CD14-positive monocyte (primary cell): ENCODE measurements at regions not wholly inside any gene's neighbourhood (a gene's known extent, or its start where the extent isn't known, plus 50 kb on each side); places are given as distances from the start of the nearest gene placed in this dataset.
A peak's percentile ranks its signal among the peaks of the same experiment; 100 is the strongest.

ENCODE experiments used
- DNase-seq, 3 donors: peaks; one replicate each; pipeline ENCODE4 v3.0.0-alpha.2; 2011 to 2022
- H2AFZ ChIP-seq: 2 replicates; pipeline ENCODE4 v1.6.0; 2012; ENCODE audit warnings: mild to moderate bottlenecking, low read depth, low read length, inconsistent platforms; ENCODE audit not compliant: insufficient read depth, poor library complexity, severe bottlenecking
- H3K27ac ChIP-seq, 2 donors: 1 replicate in 1 of 2; 2 replicates in 1 of 2; pipeline ENCODE4 v1.5.1; 2012 to 2013; ENCODE audit warnings: low read length in 2 of 2, control low read depth in 1 of 2, inconsistent platforms in 1 of 2, low read depth in 1 of 2, mild to moderate bottlenecking in 1 of 2
- H3K27me3 ChIP-seq, 2 donors: one replicate each; pipeline versions ENCODE4 v1.6.0 to v1.6.1; 2011 to 2013; ENCODE audit warnings: low read length in 2 of 2; ENCODE audit not compliant: control insufficient read depth in 2 of 2, insufficient read depth in 2 of 2
- H3K36me3 ChIP-seq, 2 donors: replicated peaks in 1 of 2; 1 replicate in 1 of 2; 2 replicates in 1 of 2; pipeline versions ENCODE4 v1.5.1 to v1.6.1; 2012 to 2013; ENCODE audit warnings: low read length in 2 of 2, control low read depth in 1 of 2, inconsistent platforms in 1 of 2, mild to moderate bottlenecking in 1 of 2; ENCODE audit not compliant: insufficient read depth in 2 of 2, control insufficient read depth in 1 of 2
- H3K4me1 ChIP-seq, 2 donors: 1 replicate in 1 of 2; 2 replicates in 1 of 2; pipeline versions ENCODE4 v1.5.1 to v1.6.1; 2012 to 2013; ENCODE audit warnings: low read length in 2 of 2, control low read depth in 1 of 2, inconsistent platforms in 1 of 2, mild to moderate bottlenecking in 1 of 2, moderate library complexity in 1 of 2; ENCODE audit not compliant: insufficient read depth in 2 of 2, control insufficient read depth in 1 of 2
- H3K4me2 ChIP-seq: replicated peaks from 2 replicates; pipeline ENCODE3; 2012; ENCODE audit warnings: low read length, moderate library complexity, mild to moderate bottlenecking; ENCODE audit not compliant: poor library complexity, severe bottlenecking; ENCODE audit errors: extremely low read depth
- H3K4me3 ChIP-seq, 3 experiments: fragments of 200-600 bp in 1 of 3; sonication (generic) in 1 of 3; replicated peaks in 1 of 3; 1 replicate in 2 of 3; 2 replicates in 1 of 3; pipeline ENCODE4 v1.5.1; 2011 to 2013; ENCODE audit warnings: low read length in 3 of 3, mild to moderate bottlenecking in 3 of 3, control low read depth in 2 of 3, low read depth in 2 of 3, inconsistent platforms in 1 of 3, moderate library complexity in 1 of 3
- H3K79me2 ChIP-seq: 2 replicates; pipeline ENCODE4 v1.6.0; 2012; ENCODE audit warnings: mild to moderate bottlenecking, control low read depth, inconsistent platforms, low read length, moderate library complexity; ENCODE audit not compliant: insufficient read depth
- H3K9ac ChIP-seq: 2 replicates; pipeline ENCODE4 v1.6.0; 2017; ENCODE audit warnings: low read length, mild to moderate bottlenecking; ENCODE audit not compliant: insufficient read depth, poor library complexity, severe bottlenecking
- H3K9me3 ChIP-seq, 2 donors: replicated peaks in 1 of 2; 1 replicate in 1 of 2; 2 replicates in 1 of 2; pipeline versions ENCODE4 v1.5.1 to v1.6.1; 2012 to 2013; ENCODE audit warnings: low read length in 2 of 2, control low read depth in 1 of 2; ENCODE audit not compliant: control insufficient read depth in 1 of 2, insufficient read depth in 1 of 2
- H4K20me1 ChIP-seq: 2 replicates; pipeline ENCODE4 v1.6.0; 2012; ENCODE audit warnings: mild to moderate bottlenecking, low read length, control low read depth, moderate library complexity; ENCODE audit not compliant: insufficient read depth
- H3K27ac Mint-ChIP-seq, 7 donors: one replicate each; pipeline ENCODE4 v1.8.0; 2020; ENCODE audit warnings: mild to moderate bottlenecking in 7 of 7, mixed read lengths in 7 of 7, moderate library complexity in 6 of 7, inconsistent platforms in 2 of 7
- H3K27me3 Mint-ChIP-seq, 3 donors: one replicate each; pipeline ENCODE4 v1.8.0; 2021 to 2022; ENCODE audit warnings: low read depth in 3 of 3, mild to moderate bottlenecking in 3 of 3, mixed read lengths in 3 of 3, moderate library complexity in 3 of 3, inconsistent platforms in 1 of 3
- H3K36me3 Mint-ChIP-seq, 2 donors: one replicate each; pipeline ENCODE4 v1.8.0; 2020; ENCODE audit warnings: mixed read lengths in 2 of 2, inconsistent platforms in 1 of 2, mild to moderate bottlenecking in 1 of 2
- H3K4me1 Mint-ChIP-seq: one replicate; pipeline ENCODE4 v1.8.0; 2020; ENCODE audit warnings: mild to moderate bottlenecking, mixed read lengths
- H3K4me3 Mint-ChIP-seq, 2 donors: one replicate each; pipeline ENCODE4 v1.8.0; 2020; ENCODE audit warnings: mild to moderate bottlenecking in 2 of 2, mixed read lengths in 2 of 2, moderate library complexity in 1 of 2
- H3K9me3 Mint-ChIP-seq, 7 donors: one replicate each; pipeline ENCODE4 v1.8.0; 2020 to 2022; ENCODE audit warnings: mixed read lengths in 7 of 7, mild to moderate bottlenecking in 6 of 7, moderate library complexity in 6 of 7, inconsistent platforms in 2 of 7
- WGBS: methylation state at CpG from one replicate; pipeline ENCODE4 v1.1.5; 2013; ENCODE audit warnings: missing lambda C conversion rate; ENCODE audit not compliant: insufficient coverage; 5-methylcytosine and 5-hydroxymethylcytosine counted together
- intact Hi-C, 2 donors: fragments of 100-400 bp; cut with micrococcal nuclease; formaldehyde crosslinking; loops; one replicate each; pipeline versions ENCODE4 v1.15.0 to v1.15.1; 2023
- TF ChIP-seq, protein P1 (sequence below): fragments of 200-600 bp; IDR thresholded peaks from one replicate; pipeline ENCODE4 v1.8.0; 2022; ENCODE audit warnings: antibody characterized with exemption, mild to moderate bottlenecking

DNA sequence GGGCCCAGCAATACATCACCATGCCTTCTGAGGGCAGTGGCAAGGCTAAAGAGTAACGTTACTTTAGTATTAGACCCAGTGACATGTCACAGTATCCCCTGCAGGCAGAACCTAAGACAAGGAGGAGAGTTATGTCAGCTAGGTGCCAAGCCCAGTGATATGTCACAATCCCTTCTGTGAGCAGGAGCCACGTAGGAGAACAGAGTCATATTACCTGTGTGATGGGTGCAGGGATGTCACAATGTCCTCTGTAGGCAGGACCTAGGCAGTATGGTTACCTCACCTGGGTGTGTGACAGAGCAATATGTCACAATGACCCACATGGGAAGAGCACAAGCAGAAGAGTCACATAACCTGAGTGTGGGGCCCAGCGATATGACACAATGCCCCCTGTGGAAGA, 121.8 kb downstream of the ZNF675 start:
- no peak for DNase-seq
- Histone ChIP-seq H3K4me2 (no peak overlapping the region), H3K4me1 (no peaks in the 10 kb centered on the region), H3K27ac (no peak overlapping the region), H4K20me1 (no peaks in the 10 kb centered on the region), H3K36me3 (no peaks in the 10 kb centered on the region), H3K9ac (no peak overlapping the region), H2AFZ (no peak overlapping the region), H3K9me3 (peaks cover 86 to 91% of the 10 kb centered on the region in 2 donors), H3K4me3 (peak overlapping the region in 1 of 3 experiments; percentile 12), H3K79me2 (no peaks in the 10 kb centered on the region), H3K27me3 (no peaks in the 10 kb centered on the region)
- H3K36me3 Mint-ChIP-seq, result no peaks in the 10 kb centered on the region
- peaks cover 41 to 81% (median 69%) of the 10 kb centered on the region in 7 donors for H3K9me3 Mint-ChIP-seq
- intact Hi-C loops, result no loop called here
- H3K4me1 Mint-ChIP-seq, result no peaks in the 10 kb centered on the region
- 75% methylated on average over 2 of the region's 3 CpGs for WGBS
- H3K27ac Mint-ChIP-seq, result no peak overlapping the region
- TF ChIP-seq, protein P1, sequence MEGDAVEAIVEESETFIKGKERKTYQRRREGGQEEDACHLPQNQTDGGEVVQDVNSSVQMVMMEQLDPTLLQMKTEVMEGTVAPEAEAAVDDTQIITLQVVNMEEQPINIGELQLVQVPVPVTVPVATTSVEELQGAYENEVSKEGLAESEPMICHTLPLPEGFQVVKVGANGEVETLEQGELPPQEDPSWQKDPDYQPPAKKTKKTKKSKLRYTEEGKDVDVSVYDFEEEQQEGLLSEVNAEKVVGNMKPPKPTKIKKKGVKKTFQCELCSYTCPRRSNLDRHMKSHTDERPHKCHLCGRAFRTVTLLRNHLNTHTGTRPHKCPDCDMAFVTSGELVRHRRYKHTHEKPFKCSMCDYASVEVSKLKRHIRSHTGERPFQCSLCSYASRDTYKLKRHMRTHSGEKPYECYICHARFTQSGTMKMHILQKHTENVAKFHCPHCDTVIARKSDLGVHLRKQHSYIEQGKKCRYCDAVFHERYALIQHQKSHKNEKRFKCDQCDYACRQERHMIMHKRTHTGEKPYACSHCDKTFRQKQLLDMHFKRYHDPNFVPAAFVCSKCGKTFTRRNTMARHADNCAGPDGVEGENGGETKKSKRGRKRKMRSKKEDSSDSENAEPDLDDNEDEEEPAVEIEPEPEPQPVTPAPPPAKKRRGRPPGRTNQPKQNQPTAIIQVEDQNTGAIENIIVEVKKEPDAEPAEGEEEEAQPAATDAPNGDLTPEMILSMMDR, result no peak
- peaks cover 0 to 4% (median 2%) of the 10 kb centered on the region in 3 donors for H3K27me3 Mint-ChIP-seq
- no peak overlapping the region for H3K4me3 Mint-ChIP-seq

DNA sequence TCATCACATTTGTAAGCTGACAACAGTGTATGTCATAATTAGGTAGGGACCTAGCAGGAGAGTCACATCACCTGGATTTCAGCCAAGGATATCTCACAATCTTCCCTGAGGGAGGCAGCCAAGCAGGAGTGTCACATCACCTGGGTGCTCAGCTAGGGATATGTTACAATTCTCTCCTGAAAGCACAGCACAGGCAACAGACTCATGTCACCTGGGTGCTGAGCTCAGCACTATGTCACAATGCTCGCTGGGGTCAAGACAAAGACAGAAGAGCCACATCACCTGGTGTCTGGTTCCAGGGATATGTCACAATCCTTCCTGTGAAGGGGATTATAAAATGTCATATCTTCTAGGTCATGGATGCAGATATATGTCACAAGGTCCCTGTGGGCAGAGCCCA, 123.7 kb downstream of the ZNF675 start:
- H3K4me3 Mint-ChIP-seq, result no peak overlapping the region
- no peaks in the 10 kb centered on the region for H3K36me3 Mint-ChIP-seq
- H3K4me2 ChIP-seq, result no peak overlapping the region
- no peaks in the 10 kb centered on the region for H4K20me1 ChIP-seq
- H3K9ac ChIP-seq, result no peak overlapping the region
- H3K36me3 ChIP-seq, result no peaks in the 10 kb centered on the region
- H3K4me1 ChIP-seq, result no peaks in the 10 kb centered on the region
- TF ChIP-seq, protein P1, result no peak
- no peaks in the 10 kb centered on the region for H3K4me1 Mint-ChIP-seq
- H3K27ac ChIP-seq, result no peak overlapping the region
- H3K27me3 Mint-ChIP-seq, result peaks cover 0 to 4% (median 3%) of the 10 kb centered on the region in 3 donors
- DNase-seq, result no peak
- H3K27ac Mint-ChIP-seq, result no peak overlapping the region
- no peak overlapping the region for H2AFZ ChIP-seq
- WGBS, result 100% methylated on average over 1 of the region's 1 CpG
- H3K79me2 ChIP-seq, result no peaks in the 10 kb centered on the region
- peaks cover 32 to 77% (median 70%) of the 10 kb centered on the region in 7 donors for H3K9me3 Mint-ChIP-seq
- no peak overlapping the region for H3K4me3 ChIP-seq
- H3K27me3 ChIP-seq, result no peaks in the 10 kb centered on the region
- H3K9me3 ChIP-seq, result peaks cover 92 to 94% of the 10 kb centered on the region in 2 donors
- intact Hi-C loops, result no loop called here
